IPS-18a (cell line): ENCODE measurements at regions not wholly inside any gene's neighbourhood (a gene's known extent, or its start where the extent isn't known, plus 50 kb on each side); places are given as distances from the start of the nearest gene placed in this dataset.
"Not testable (repeated sequence)": the region's sequence is repeated elsewhere in the genome, so short reads cannot be mapped to it uniquely, and the experiment has no call there.

ENCODE experiments used
- H3K27ac ChIP-seq: one replicate; pipeline ENCODE4 v1.5.1; 2013; ENCODE audit warnings: low read length
- H3K27me3 ChIP-seq: one replicate; pipeline ENCODE4 v1.6.1; 2013; ENCODE audit warnings: mild to moderate bottlenecking, low read length; ENCODE audit not compliant: control insufficient read depth, insufficient read depth
- H3K36me3 ChIP-seq: one replicate; pipeline ENCODE4 v1.6.1; 2013; ENCODE audit warnings: low read depth, low read length; ENCODE audit not compliant: control insufficient read depth
- H3K4me1 ChIP-seq: one replicate; pipeline ENCODE4 v1.6.1; 2013; ENCODE audit warnings: low read depth, low read length; ENCODE audit not compliant: control insufficient read depth
- H3K4me3 ChIP-seq: one replicate; pipeline ENCODE4 v1.5.1; 2013; ENCODE audit warnings: low read length
- H3K9ac ChIP-seq: one replicate; pipeline ENCODE4 v1.6.1; 2013; ENCODE audit warnings: mild to moderate bottlenecking, low read length, moderate library complexity
- H3K9me3 ChIP-seq: one replicate; pipeline ENCODE4 v1.6.1; 2013; ENCODE audit warnings: low read depth, low read length; ENCODE audit not compliant: control insufficient read depth

GRCh38 chr11:55431541-55431940, 63.8 kb downstream of the OR4A15 start:
- H3K27me3 ChIP-seq, H3K27ac ChIP-seq, H3K4me3 ChIP-seq, H3K9ac ChIP-seq, H3K36me3 ChIP-seq, H3K4me1 ChIP-seq: not testable (repeated sequence)
- H3K9me3 ChIP-seq = peaks cover 63% of the 10 kb centered on the region

DNA sequence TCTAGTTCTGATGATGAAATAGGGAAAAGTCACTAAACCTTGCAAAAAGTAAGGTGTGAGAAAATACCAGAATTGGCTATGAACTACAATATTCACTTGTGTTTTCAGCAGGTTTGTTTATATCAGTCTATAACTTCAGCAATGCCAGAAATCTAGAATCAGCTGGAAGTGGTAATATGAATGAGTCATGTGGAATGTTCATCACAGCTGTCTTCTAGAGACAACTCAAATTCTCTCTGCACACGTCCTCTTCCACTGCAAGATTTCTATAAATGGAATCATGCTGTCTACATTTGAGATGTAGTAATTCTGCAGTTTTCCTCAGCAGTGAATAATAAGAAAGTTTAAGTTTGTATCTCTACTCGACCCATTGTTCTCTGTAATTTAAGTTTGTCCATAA, 89.9 kb downstream of the OR4A15 start:
- H3K9me3 ChIP-seq = peaks cover 65% of the 10 kb centered on the region
- H3K4me3 ChIP-seq = no peak overlapping the region
- no peaks in the 10 kb centered on the region for H3K4me1 ChIP-seq
- no peaks in the 10 kb centered on the region for H3K27me3 ChIP-seq
- no peak overlapping the region for H3K27ac ChIP-seq
- H3K9ac ChIP-seq = no peak overlapping the region
- no peaks in the 10 kb centered on the region for H3K36me3 ChIP-seq

DNA sequence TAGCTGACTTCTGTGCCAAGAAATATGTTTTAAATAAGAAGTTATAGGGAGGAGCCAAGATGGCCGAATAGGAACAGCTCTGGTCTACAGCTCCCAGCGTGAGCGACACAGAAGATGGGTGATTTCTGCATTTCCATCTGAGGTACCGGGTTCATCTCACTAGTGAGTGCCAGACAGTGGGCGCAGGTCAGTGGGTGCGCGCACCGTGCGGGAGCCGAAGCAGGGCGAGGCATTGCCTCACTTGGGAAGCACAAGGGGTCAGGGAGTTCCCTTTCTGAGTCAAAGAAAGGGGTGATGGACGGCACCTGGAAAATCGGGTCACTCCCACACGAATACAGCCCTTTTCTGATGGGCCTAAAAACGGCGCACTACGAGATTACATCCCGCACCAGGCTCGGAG, 92.1 kb downstream of the OR4A15 start:
- peaks cover 44% of the 10 kb centered on the region for H3K9me3 ChIP-seq
- H3K9ac ChIP-seq, H3K36me3 ChIP-seq, H3K27ac ChIP-seq, H3K27me3 ChIP-seq, H3K4me3 ChIP-seq, H3K4me1 ChIP-seq: not testable (repeated sequence)

DNA sequence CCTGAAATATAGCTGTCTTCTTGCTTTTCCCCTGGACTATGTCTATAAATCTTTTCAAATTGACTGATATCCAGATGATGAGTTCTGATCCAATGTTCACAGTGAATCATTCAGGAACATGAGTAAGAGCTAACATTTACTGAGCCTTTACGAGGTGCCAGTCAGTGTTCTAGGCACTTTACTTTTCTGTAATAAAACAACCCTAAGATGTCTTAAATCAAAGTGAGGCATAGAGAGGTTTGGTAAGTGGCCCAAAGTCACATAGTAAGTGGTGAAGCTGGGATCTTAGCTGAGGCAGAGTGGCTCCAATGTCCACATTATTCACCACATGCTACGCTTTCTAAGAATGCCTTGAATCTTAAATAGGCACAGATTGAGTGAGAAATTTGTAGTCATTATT, 79.9 kb upstream of the OR4C15 start:
- H3K36me3 ChIP-seq = no peaks in the 10 kb centered on the region
- H3K9me3 ChIP-seq = peaks cover 61% of the 10 kb centered on the region
- no peaks in the 10 kb centered on the region for H3K27me3 ChIP-seq
- no peak overlapping the region for H3K9ac ChIP-seq
- H3K27ac ChIP-seq = no peak overlapping the region
- H3K4me1 ChIP-seq = no peaks in the 10 kb centered on the region
- no peak overlapping the region for H3K4me3 ChIP-seq

DNA sequence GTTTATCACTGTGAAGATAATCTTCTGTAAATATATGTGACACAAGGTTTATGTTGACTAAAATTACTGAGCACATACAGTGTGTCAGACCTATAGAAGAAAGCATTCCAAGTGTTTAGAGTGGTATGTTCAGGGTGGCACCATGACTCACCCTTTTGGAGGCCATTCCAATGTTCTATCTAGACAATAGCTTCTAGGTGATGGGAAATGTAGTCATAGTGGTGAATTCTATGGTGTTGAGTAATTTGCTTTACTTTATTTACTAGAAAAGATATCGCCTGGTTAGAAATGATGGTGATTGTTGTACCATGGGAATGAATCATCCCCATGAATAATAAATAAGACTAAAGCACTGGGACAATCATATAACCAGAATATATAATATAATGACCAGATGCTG, 72.9 kb upstream of the OR4C15 start:
- peaks cover 54% of the 10 kb centered on the region for H3K9me3 ChIP-seq
- no peak overlapping the region for H3K27ac ChIP-seq
- no peaks in the 10 kb centered on the region for H3K36me3 ChIP-seq
- H3K9ac ChIP-seq = no peak overlapping the region
- H3K4me3 ChIP-seq = no peak overlapping the region
- no peaks in the 10 kb centered on the region for H3K27me3 ChIP-seq
- H3K4me1 ChIP-seq = no peaks in the 10 kb centered on the region

- H3K27me3 ChIP-seq = no peaks in the 10 kb centered on the region
- H3K27ac ChIP-seq = no peak overlapping the region
- no peak overlapping the region for H3K4me3 ChIP-seq
- no peaks in the 10 kb centered on the region for H3K4me1 ChIP-seq
- peaks cover 75% of the 10 kb centered on the region for H3K9me3 ChIP-seq
- no peaks in the 10 kb centered on the region for H3K36me3 ChIP-seq
- no peak overlapping the region for H3K9ac ChIP-seq
These were observed 57.2 kb upstream of the OR4C15 start for GRCh38 chr11:55497068-55497467.

DNA sequence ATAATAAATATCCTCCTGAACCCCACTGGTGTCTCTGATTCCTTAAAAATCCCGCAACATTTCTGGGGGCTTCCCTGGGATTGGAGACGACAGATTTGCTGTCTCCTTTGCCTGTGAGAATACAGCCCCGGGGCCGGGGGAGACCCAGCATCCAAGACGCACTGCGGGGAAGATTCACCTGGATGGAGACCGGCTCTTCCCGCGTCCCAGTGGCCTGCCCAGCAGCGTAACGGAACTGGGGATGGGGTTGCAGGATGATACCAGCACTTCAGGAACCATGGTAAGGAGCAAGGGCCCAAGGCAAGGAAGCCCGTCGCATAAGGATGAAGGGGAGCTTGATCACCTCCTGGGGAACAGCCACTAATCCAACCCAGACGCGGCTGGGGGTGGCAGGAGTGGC, 53.3 kb upstream of the OR4C15 start:
- Histone ChIP-seq H3K27me3 (no peaks in the 10 kb centered on the region), H3K4me1 (no peaks in the 10 kb centered on the region), H3K9ac (no peak overlapping the region), H3K27ac (no peak overlapping the region), H3K4me3 (no peak overlapping the region), H3K9me3 (peaks cover 78% of the 10 kb centered on the region), H3K36me3 (no peaks in the 10 kb centered on the region)

DNA sequence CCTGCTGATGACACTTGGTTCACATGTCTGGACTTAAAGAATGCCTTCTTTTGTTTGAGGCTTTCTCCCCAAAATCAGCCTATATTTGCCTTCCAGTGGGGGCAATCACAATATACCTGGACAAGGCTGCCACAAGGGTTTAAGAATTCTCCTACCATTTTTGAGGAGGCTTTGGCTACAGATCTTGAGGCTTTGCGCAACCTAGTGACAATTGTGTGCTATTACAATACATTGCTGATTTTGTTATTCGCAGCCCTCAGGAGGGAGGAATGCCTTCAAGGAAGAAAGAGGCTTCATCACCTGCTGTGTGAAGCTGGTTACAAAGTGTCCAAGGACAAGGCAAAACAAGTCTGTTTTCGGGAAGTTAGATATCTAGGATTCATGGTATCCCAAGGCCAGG, 50.8 kb upstream of the OR4C15 start:
- Histone ChIP-seq H3K4me1 (no peaks in the 10 kb centered on the region), H3K36me3 (no peaks in the 10 kb centered on the region), H3K9ac (no peak overlapping the region), H3K27me3 (no peaks in the 10 kb centered on the region), H3K9me3 (peaks cover 76% of the 10 kb centered on the region), H3K27ac (no peak overlapping the region), H3K4me3 (no peak overlapping the region)
